GM18951 (cell line): ENCODE measurements at regions not wholly inside any gene's neighbourhood (a gene's known extent, or its start where the extent isn't known, plus 50 kb on each side); places are given as distances from the start of the nearest gene placed in this dataset.

ENCODE experiments used
- POLR2A ChIP-seq: IDR thresholded peaks from 4 replicates; pipeline ENCODE4 v1.6.1; 2011; ENCODE audit warnings: mild to moderate bottlenecking; ENCODE audit not compliant: insufficient read length, insufficient read depth; ENCODE audit errors: extremely low read depth
- in situ Hi-C: fragments of 300-500 bp; cut with MboI; formaldehyde crosslinking; loops from one replicate; pipeline ENCODE4 v1.12.0; 2022; ENCODE audit warnings: low sequenced_read_pairs, mixed read lengths, inconsistent platforms; ENCODE audit not compliant: unreplicated experiment

DNA sequence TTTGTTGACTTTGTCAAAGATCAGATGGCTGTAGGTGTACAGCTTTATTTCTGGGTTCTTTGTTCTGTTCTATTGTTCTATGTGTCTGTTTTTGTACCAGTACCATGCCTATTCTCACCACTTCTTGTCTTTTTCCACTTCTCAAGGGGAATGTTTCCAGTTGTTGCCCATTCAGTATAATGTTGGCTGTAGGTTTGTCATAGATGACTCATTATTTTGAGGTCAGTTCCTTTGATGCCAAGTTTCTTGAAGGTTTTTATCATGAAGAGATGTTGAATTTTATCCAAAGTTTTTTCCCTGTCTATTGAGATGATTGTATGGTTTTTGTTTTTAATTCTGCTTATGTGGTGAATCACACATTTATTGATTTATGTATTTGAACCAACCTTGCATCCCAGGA, 216.7 kb upstream of the RNF32 start:
- no peak for TF ChIP-seq POLR2A
- in situ Hi-C loops, result no loop called here

DNA sequence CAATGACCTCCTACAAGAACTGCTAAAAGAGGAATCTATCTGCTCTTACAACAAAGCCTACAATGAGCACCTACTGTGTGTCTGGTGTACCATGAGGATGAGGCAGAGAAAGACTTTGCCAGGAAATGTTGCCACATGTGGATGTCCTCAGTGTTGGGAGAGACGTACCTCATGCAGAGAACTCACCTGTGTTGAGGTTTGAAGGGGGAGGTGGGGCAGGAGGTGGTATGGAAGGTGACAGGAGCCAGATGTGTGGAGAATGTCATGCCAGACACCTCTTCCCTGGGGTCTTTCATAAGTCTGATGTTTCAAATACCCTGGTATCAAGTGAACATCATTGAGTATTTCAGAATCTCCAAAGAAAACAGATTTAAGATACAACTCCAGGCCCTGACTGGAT, 220.1 kb upstream of the RNF32 start:
- TF ChIP-seq POLR2A, result no peak
- in situ Hi-C loops, result no loop called here

DNA sequence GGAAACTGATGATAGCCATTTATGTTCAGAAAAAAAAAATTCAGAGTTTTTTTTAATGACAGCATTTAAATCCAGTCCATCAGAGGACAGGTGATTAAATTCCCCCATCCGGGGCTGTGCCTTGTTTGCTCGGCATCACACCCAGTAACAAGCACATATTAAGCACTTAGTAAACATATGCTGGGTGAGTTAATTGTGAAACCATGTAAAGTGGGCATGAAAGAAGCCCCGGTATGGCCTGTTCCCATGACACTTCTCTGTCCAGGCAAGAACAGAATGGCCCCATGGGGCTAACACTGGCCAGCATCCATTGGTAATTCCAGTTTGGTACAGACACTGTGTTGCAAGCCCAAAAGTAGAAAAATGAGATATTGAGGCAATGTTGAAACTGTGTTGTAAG, 220.8 kb upstream of the RNF32 start:
- in situ Hi-C loops, result no loop called here
- no peak for TF ChIP-seq POLR2A

DNA sequence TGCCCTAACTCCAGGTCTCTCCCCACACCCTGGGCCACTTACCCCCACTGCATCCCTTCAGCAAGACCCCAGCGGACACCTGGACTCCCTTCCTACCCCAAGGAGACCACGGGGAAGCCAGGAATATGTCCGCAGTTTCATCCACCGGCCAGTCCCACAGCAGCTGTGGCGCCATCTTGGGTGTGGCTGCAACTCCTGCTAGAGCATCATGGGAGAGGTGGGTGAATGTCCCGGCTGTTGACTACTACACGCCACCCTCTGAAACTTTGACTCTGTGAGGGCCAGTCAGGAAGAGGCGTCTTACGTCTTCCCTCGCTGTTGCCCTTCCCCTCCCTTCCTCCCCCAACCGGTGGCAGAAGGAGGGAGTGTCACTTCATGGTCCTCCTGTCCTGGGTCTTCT, 238.3 kb upstream of the RNF32 start:
- TF ChIP-seq POLR2A, result no peak
- in situ Hi-C loops, result no loop called here

DNA sequence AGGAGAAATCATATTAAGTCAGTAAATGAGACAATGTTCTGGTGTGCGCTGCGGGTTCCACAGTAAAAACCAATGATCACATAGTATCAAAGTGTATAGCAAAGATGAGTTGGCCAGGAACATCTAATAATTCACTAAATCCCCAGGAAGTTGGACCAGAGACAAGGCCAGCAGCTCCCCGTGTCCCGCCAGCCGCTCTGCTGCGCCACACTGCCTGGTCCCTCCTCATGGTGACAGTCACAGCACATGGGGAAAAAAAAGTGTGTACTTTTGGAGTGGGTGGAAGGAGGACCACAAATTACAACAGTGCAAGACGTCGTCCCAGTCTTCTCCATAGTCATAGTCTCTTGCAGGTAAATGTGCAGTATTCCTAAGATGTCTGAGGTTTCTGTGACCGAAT, 239.0 kb upstream of the RNF32 start:
- in situ Hi-C loops, result no loop called here
- TF ChIP-seq POLR2A, result no peak

DNA sequence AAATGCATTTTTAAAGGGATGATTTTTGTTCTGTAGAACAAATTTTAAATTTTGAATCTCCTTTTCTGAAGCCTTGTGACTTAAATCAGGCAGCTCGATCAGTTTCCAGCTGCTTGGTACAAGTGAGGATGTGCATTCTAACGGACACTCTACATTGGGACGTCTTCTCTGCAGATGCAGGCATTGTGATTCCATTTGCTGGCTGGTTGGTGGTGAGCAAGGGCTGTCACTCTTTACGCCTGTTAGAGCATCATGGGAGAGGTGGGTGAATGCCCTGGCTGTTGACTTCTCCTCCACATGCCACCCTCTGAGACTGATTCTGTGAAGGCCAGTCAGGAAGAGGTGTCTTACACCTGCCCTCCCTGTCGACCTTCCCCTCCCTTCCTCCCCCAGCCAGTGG, 240.5 kb upstream of the RNF32 start:
- no peak for TF ChIP-seq POLR2A

DNA sequence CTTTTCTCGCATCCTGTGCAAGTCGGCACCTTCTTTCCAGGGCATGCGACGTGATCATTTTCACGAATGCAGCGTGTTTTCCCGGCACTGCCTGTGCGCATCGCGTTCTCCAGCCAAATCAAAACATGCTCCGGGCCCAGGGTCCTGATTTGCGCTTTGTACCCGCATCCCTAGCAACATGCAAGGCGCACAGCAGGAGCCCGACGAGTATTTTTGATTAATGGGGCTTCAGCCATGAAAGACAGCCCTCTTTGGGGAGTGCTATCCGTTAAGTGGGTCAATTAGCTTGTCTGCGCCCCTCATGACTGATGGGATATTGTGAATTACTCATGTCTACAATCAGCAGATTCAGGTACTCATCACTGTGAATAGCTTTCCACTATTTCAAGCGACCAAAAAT, 243.3 kb upstream of the RNF32 start:
- TF ChIP-seq POLR2A, result no peak
- in situ Hi-C loops, result no loop called here

More for the DNA sequence above, 240.5 kb upstream of the RNF32 start:
- in situ Hi-C loops, result no loop called here

DNA sequence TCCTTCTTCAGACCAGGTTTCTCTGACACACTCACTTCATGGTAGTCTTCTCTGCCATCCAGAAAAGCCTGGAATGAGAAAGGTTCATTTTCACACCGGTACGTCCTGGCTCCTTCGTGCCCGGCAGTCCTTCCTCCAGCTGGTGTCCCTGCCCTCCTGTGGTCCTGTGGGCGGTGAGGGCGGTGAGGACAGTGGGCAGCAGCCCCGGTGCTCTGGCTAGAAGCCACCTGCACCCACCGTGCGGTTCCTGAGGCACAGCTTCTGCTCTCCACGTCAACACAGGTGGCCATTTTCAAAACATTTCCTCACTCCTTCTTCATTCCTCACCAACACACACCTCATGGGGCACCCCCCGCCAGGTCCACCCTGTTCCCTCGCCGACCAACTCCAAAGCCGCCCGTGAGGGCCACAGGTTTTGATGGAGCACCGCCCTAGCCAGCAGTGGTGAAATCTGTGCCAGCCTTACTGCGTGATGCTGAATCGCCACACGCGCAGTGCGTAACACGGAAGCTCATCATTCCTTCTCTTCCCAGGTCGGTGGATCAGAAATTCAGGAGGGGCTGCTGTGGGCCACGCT, 251.4 kb upstream of the RNF32 start:
- no peak for TF ChIP-seq POLR2A
- in situ Hi-C loops, result no loop called here

DNA sequence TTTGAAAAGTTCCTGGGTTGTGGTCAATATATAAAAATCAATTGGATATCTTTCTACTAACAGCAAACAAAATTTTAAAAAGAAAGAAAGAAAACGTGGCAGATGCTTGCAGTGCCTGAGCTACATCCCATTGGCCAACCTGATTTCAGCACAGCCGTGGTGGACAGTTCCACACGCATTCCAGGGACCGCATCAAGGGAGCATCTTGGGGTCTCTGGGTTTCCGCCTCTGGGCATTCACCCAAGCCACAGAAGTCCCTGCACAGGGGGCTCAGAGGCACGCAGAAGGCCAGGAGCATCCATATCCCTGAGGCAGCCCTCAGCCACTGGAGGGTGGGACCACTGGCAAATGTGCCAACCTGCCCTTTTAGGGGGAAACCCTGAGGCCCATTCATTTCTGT, 254.5 kb upstream of the RNF32 start:
- in situ Hi-C loops, result no loop called here
- no peak for TF ChIP-seq POLR2A

DNA sequence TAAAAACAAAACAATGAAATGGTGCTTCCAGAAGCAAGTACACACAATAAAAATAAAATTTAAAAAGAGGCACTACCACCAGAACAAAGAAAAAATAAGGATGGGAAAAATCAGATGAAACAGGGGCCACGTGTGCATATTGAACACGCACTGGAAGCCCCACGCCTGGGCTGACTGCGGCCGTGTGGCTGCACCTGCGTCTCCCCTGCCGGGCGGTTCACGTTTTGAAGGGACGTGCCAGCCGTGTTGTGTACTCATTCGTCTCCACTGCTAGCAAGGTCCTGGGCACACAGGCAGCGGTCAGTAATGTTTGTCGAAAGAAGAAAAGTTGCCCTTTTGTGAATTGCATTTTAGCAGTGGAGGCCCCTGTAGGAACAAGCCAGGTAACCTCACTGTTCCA, 255.9 kb upstream of the RNF32 start:
- no peak for TF ChIP-seq POLR2A
- in situ Hi-C loops, result no loop called here

DNA sequence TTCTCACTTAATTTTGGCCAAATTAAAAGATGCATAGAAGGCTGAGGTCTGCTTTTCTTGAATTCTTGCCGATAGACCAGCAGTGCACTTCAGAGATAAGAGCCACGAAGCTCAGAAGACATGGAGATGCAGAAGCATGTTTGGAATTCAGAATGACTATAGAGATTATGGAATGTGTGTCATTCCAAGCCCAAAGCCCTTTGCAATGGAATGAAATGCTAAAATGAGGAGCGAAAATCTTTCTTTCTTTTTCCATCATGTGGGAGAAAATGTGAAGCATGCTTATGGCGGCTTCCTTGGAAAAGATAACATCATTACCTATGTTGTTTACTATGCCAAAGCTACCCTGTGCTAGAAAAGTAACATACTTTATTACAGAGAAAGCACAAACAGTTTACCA, 257.0 kb upstream of the RNF32 start:
- in situ Hi-C loops, result no loop called here
- no peak for TF ChIP-seq POLR2A

DNA sequence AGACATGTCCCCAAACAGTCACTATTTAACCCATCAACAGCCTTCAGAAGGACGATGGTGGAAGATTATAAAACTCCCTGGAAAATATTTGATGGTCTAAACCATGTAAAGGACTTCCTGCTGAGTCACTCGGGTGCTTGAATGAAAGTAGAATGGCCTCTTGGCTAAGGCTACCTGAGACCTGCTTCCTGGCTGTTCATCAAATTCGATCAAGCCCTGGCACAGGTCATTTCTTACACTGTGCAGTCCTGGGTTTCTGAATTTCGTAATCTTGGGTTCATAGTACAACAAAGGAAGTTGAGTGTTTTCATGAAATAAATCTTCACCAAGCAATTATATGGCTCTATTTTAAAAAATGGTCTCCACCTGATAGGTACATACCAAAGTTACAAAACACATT, 260.3 kb upstream of the RNF32 start:
- in situ Hi-C loops, result no loop called here
- no peak for TF ChIP-seq POLR2A

DNA sequence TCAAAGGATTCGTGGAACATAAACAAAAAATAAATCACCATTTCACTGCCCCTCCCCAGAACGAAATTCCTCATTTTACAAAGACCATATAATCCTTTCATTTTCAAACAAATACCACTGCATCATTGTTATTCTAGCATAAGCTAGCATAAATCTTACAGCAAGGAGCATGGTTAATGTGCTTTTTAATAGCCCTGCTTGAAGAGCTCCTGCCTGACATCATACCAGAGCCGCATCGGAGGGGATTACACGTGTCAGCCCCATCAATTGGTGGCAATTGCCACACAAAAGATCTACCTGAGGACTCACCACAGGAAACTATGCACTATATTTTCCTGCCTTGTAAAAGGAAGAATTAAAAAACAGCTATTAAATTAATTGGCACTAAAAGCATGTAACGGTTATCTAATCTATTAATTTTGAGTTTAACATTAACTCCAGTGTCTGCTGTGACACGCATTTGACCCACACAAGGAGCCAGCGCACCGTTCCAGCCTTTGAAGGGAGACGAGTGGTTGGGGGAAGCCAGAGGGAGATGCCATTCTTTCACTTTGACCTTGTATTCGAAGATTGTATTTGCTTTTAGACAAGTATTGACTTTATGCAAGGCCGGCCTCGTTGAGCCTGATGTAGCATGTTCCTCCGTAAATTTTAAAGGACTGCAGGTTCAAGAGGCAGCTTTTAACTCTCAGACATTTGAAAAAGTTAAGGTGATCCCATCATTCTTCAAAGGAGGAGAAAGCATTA, 261.1 kb upstream of the RNF32 start:
- TF ChIP-seq POLR2A, result no peak

DNA sequence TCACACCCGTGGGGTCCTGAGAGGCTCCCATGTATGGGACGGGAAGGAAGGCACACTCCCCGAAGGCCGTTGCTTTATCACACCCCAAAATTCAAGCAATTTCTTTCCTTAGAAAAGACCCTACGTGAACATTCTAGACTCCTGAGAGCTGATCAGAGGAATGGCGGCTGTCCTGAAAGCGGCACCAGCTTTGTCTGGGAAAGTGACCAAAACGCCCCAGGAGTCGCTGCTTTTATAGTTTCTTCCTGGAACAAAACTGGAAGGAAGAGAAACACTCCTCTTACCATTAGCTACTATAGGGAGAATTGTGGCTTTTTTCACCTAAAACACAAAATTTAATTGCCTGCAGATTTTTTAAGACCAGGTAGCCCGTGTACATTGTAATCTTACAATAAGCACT, 261.8 kb upstream of the RNF32 start:
- no peak for TF ChIP-seq POLR2A
- in situ Hi-C loops, result no loop called here

More for the DNA sequence above, 261.1 kb upstream of the RNF32 start:
- in situ Hi-C loops, result no loop called here
